ENCODE measurements at regions not wholly inside any gene's neighbourhood (a gene's known extent, or its start where the extent isn't known, plus 50 kb on each side); places are given as distances from the start of the nearest gene placed in this dataset.
"Not testable (repeated sequence)": the region's sequence is repeated elsewhere in the genome, so short reads cannot be mapped to it uniquely, and the experiment has no call there.

DNA sequence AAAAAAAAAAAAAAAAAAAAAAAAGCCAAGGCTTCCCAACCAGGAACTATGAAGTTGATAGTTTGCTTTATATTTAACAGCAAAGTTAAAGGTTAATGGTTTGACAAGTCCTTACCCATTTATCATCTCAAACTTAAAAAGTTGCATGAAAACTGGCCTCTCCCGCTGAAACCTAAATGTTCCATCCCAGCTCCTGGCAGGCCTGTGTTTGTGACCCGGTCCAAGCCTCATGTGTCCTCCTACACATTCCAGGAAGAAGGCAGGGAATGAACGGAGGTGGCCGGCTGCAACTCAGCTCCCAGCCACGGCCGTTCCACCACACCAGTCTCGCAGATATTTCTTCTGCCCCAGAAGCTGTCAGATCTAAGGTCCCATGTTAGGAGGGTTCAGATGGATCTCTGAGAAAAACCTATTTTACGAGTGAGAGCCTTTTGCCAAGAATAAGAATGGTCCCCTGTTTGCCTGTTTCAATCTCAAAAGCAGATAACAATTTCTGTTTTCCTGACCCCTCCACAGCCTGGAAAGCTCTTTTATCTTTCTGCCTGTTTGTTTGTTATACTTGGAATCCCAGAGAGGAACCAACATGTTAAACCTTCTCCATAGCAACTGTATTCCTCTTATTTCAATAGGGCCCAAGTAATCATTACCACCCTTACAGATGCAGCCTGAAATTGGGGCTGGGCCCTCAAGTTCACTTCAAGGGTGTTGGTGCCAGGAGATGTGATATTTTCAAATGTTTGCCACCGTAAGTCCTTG is 56.5 kb downstream of the KCTD12 start:
- H3K36me3 Mint-ChIP-seq (ENCODE audit: insufficient read depth), result no peaks in the 10 kb centered on the region
- no peaks in the 10 kb centered on the region for H3K4me1 Mint-ChIP-seq (ENCODE audit: low read depth in 2 of 2)
- no peak for DNase-seq
- no peaks in the 10 kb centered on the region for H3K9me3 Mint-ChIP-seq
- no peak overlapping the region for H3K4me3 Mint-ChIP-seq
- no peak for ATAC-seq (replicated peaks)
- peaks cover 32 to 60% of the 10 kb centered on the region in 2 donors for H3K27me3 Mint-ChIP-seq
- no peak overlapping the region for H3K27ac Mint-ChIP-seq

DNA sequence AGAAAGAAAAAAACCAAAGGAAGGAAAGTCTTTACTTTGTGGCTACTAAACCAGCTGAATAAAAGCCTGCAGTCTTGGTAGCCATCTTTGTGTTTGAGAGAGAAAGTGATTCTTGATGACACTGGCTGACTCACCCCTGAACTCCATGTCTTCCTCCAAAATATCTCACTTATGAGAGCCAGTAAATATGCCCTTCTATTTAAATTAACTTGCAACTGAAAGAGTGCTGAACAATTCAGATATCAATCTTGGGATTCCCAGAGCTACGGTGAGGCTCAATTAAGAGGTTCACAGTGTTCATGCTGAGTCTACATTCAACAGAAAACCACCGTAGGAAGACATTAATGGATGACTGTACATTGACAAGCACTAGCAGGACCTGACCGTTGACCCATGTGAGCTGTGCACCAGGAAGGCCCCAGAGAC is 57.9 kb downstream of the KCTD12 start:
- no peaks in the 10 kb centered on the region for H3K4me1 Mint-ChIP-seq (ENCODE audit: low read depth in 2 of 2)
- ATAC-seq (replicated peaks) (no peak), DNase-seq (no peak)
- H3K4me3 Mint-ChIP-seq, result no peak overlapping the region
- H3K27me3 Mint-ChIP-seq, result peaks cover 30 to 56% of the 10 kb centered on the region in 2 donors
- H3K36me3 Mint-ChIP-seq (ENCODE audit: insufficient read depth), result no peaks in the 10 kb centered on the region
- H3K9me3 Mint-ChIP-seq, result no peaks in the 10 kb centered on the region
- no peak overlapping the region for H3K27ac Mint-ChIP-seq

- DNase-seq (no peak), ATAC-seq (replicated peaks) (no peak)
- Mint-ChIP-seq H3K27ac (no peak overlapping the region), H3K9me3 (no peaks in the 10 kb centered on the region), H3K4me3 (no peak overlapping the region), H3K27me3 (peaks cover 20 to 39% of the 10 kb centered on the region in 2 donors), H3K4me1 (ENCODE audit: low read depth in 2 of 2) (no peaks in the 10 kb centered on the region), H3K36me3 (ENCODE audit: insufficient read depth) (no peaks in the 10 kb centered on the region)
Observed at GRCh38 chr13:76826527-76826926, 59.7 kb downstream of the KCTD12 start.

- Mint-ChIP-seq H3K4me3 (no peak overlapping the region), H3K27me3 (peaks cover 12 to 28% of the 10 kb centered on the region in 2 donors), H3K4me1 (ENCODE audit: low read depth in 2 of 2) (no peaks in the 10 kb centered on the region), H3K36me3 (ENCODE audit: insufficient read depth) (no peaks in the 10 kb centered on the region), H3K27ac (no peak overlapping the region), H3K9me3 (no peaks in the 10 kb centered on the region)
- DNase-seq (no peak), ATAC-seq (replicated peaks) (no peak)
Observed at GRCh38 chr13:76825430-76825829, 60.8 kb downstream of the KCTD12 start.

DNA sequence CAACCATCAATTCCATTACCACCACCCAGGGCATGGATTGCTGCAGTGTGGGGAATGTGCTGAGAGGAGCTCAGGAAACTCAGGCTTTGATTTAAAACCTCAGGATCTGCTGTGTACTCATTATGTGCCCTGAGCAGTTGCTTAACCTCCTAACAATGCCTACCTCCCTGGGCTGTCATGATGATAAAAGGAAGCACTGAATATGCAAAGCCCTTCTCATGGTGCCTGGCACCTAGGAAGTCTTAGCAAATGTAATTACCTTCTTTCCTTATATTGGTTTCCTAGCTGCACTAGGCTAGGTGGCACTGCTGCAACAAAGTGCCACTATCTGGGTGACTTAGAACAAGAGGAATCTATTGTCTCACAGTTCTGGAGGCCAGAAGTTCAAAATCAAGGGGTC is 62.2 kb downstream of the KCTD12 start:
- no peaks in the 10 kb centered on the region for H3K36me3 Mint-ChIP-seq (ENCODE audit: insufficient read depth)
- no peaks in the 10 kb centered on the region for H3K9me3 Mint-ChIP-seq

GRCh38 chr13:76822698-76823267 is 63.4 kb downstream of the KCTD12 start:
- H3K4me3 Mint-ChIP-seq, result no peak overlapping the region
- no peaks in the 10 kb centered on the region for H3K36me3 Mint-ChIP-seq (ENCODE audit: insufficient read depth)
- DNase-seq (no peak), ATAC-seq (replicated peaks) (no peak)
- no peaks in the 10 kb centered on the region for H3K9me3 Mint-ChIP-seq
- peaks cover 22 to 31% of the 10 kb centered on the region in 2 donors for H3K27me3 Mint-ChIP-seq
- no peaks in the 10 kb centered on the region for H3K4me1 Mint-ChIP-seq (ENCODE audit: low read depth in 2 of 2)
- no peak overlapping the region for H3K27ac Mint-ChIP-seq

More for the DNA sequence above, 62.2 kb downstream of the KCTD12 start:
- peaks cover 12 to 23% of the 10 kb centered on the region in 2 donors for H3K27me3 Mint-ChIP-seq
- ATAC-seq (replicated peaks) (no peak), DNase-seq (no peak)
- H3K4me3 Mint-ChIP-seq, result no peak overlapping the region
- no peaks in the 10 kb centered on the region for H3K4me1 Mint-ChIP-seq (ENCODE audit: low read depth in 2 of 2)
- H3K27ac Mint-ChIP-seq, result no peak overlapping the region

DNA sequence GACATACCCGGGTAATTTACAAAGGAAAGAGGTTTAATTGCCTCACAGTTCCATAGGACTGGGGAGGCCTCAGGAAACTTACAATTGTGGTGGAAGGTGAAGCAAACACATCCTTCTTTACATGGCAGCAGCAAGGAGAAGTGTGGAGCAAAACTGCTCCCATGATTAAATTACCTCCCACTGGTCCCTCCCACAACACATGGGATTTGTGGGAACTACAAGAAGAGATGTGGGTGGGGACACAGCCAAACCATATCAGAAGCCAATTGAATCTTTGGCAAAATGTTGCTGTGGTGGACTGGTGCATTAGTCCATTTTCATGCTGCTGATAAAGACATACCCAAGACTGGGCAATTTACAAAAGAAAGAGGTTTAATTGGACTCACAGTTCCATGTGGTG is 65.0 kb downstream of the KCTD12 start:
- not testable (repeated sequence) for ATAC-seq (replicated peaks); DNase-seq; H3K36me3 Mint-ChIP-seq (ENCODE audit: insufficient read depth); H3K4me3 Mint-ChIP-seq; H3K27ac Mint-ChIP-seq; H3K4me1 Mint-ChIP-seq (ENCODE audit: low read depth in 2 of 2); H3K9me3 Mint-ChIP-seq
- H3K27me3 Mint-ChIP-seq, result peaks cover 29 to 38% of the 10 kb centered on the region in 2 donors

GRCh38 chr13:76820759-76821158 is 65.4 kb downstream of the KCTD12 start:
- H3K9me3 Mint-ChIP-seq, result no peaks in the 10 kb centered on the region
- ATAC-seq (replicated peaks), result no peak
- no peak overlapping the region for H3K4me3 Mint-ChIP-seq
- no peak for DNase-seq
- no peaks in the 10 kb centered on the region for H3K4me1 Mint-ChIP-seq (ENCODE audit: low read depth in 2 of 2)
- H3K36me3 Mint-ChIP-seq (ENCODE audit: insufficient read depth), result no peaks in the 10 kb centered on the region
- H3K27me3 Mint-ChIP-seq, result peaks cover 32 to 38% of the 10 kb centered on the region in 2 donors
- H3K27ac Mint-ChIP-seq, result no peak overlapping the region

DNA sequence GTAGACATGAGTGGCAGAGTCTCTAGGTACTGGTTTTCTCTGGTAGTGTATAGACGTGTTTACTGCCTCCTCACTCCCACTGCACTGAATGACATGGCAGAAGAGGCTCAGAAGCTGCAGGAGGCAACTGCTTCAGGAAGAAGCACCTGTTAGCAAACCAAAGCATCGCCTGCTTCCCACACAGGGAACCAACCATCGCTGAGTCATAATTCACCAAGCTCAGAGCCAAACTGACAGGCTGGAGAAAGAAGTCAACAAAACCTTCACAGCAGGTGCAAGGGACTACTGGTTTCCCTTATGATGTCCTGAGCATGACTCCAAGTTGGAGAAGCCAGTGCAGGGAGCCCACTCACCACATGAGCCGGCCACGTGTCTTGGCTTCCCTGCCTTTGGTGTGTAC is 69.8 kb downstream of the KCTD12 start:
- Mint-ChIP-seq H3K4me3 (no peak overlapping the region), H3K9me3 (no peaks in the 10 kb centered on the region), H3K36me3 (ENCODE audit: insufficient read depth) (no peaks in the 10 kb centered on the region), H3K27me3 (peaks cover 43 to 75% of the 10 kb centered on the region in 2 donors), H3K4me1 (ENCODE audit: low read depth in 2 of 2) (no peaks in the 10 kb centered on the region), H3K27ac (no peak overlapping the region)
- DNase-seq, result no peak
- ATAC-seq (replicated peaks), result no peak

GRCh38 chr13:76815344-76815743 is 70.9 kb downstream of the KCTD12 start:
- peaks cover 43 to 75% of the 10 kb centered on the region in 2 donors for H3K27me3 Mint-ChIP-seq
- H3K36me3 Mint-ChIP-seq (ENCODE audit: insufficient read depth), result no peaks in the 10 kb centered on the region
- H3K4me3 Mint-ChIP-seq, result no peak overlapping the region
- no peaks in the 10 kb centered on the region for H3K9me3 Mint-ChIP-seq
- H3K4me1 Mint-ChIP-seq (ENCODE audit: low read depth in 2 of 2), result no peaks in the 10 kb centered on the region
- DNase-seq (no peak), ATAC-seq (replicated peaks) (no peak)
- no peak overlapping the region for H3K27ac Mint-ChIP-seq

GRCh38 chr13:76813891-76814290 is 72.3 kb downstream of the KCTD12 start:
- H3K36me3 Mint-ChIP-seq (ENCODE audit: insufficient read depth), result no peaks in the 10 kb centered on the region
- no peaks in the 10 kb centered on the region for H3K9me3 Mint-ChIP-seq
- H3K4me3 Mint-ChIP-seq, result no peak overlapping the region
- no peak overlapping the region for H3K27ac Mint-ChIP-seq
- H3K4me1 Mint-ChIP-seq (ENCODE audit: low read depth in 2 of 2), result no peaks in the 10 kb centered on the region
- H3K27me3 Mint-ChIP-seq, result peaks cover 43 to 73% of the 10 kb centered on the region in 2 donors
- no peak for ATAC-seq (replicated peaks)
- DNase-seq, result no peak

DNA sequence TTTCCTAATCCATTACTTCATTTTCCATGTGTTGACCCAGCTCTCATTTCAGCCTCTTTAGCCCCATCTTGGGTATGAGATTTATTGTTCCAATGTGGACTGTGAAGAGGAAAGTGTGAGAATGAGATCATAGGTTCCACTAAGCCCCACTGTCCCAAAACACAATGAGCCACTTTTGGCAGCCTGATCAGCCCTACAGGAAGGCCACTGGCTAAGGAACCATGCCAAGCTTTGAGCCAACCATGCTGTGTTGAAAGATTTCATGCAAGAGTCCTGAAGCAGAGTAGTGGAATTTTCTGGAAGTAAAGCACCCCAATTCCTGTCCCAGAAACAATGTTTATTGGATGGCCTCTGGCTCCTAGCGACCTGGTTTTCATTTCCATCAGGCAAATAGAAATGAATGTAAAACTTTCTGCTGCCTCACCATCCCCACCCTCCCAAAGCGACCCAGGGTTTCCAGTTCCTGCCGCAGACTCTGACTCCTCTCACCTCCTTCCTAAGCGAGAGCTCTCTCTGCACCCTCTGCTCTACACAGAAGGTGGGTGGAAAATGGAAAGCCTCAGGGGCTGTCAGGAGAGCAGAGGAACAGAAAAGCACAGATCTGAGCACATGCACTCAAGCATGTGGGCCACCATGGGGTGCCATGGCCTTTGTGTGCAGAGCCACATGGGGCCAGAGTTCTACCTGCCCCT is 73.1 kb downstream of the KCTD12 start:
- Mint-ChIP-seq H3K27me3 (peaks cover 37 to 70% of the 10 kb centered on the region in 2 donors), H3K4me1 (ENCODE audit: low read depth in 2 of 2) (no peaks in the 10 kb centered on the region), H3K9me3 (no peaks in the 10 kb centered on the region), H3K4me3 (no peak overlapping the region), H3K36me3 (ENCODE audit: insufficient read depth) (no peaks in the 10 kb centered on the region), H3K27ac (no peak overlapping the region)
- DNase-seq, result no peak
- ATAC-seq (replicated peaks), result no peak

- Mint-ChIP-seq H3K36me3 (ENCODE audit: insufficient read depth) (no peaks in the 10 kb centered on the region), H3K9me3 (no peaks in the 10 kb centered on the region), H3K4me1 (ENCODE audit: low read depth in 2 of 2) (no peaks in the 10 kb centered on the region), H3K4me3 (no peak overlapping the region), H3K27ac (no peak overlapping the region), H3K27me3 (peaks cover 30 to 70% of the 10 kb centered on the region in 2 donors)
- ATAC-seq (replicated peaks), result no peak
- no peak for DNase-seq
Observed at GRCh38 chr13:76812206-76812897, 73.9 kb downstream of the KCTD12 start.

Measured in effector memory CD8-positive, alpha-beta T cell (primary cell).